GM19043 (cell line): ENCODE measurements at regions not wholly inside any gene's neighbourhood (a gene's known extent, or its start where the extent isn't known, plus 50 kb on each side); places are given as distances from the start of the nearest gene placed in this dataset.

Experiments
- ATAC-seq: cut with Tn5 transposase; IDR thresholded peaks from one replicate; pipeline ENCODE4 v1.9.1; 2021; ENCODE audit warnings: low read depth; ENCODE audit not compliant: unreplicated experiment

DNA sequence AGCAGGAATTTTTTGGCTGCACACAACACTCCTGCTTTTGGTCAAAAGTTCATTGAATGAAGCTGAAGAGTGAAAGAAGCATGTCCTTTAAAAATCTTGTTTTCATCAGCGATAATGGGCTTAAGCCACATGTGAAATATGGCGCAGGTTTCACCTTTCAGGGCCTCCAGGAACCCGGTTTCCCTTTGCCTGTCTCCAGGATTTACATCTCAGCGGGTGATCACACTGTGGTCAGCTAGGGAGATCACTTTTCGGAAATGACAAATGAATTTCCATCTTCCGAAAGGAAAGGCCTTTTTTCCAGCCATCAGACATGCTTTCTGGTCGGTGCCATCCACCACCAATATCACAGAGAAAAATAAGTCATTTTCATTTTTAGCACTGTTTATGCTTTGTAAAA, 727.1 kb upstream of the TBX3 start:
- ATAC-seq = no peak

DNA sequence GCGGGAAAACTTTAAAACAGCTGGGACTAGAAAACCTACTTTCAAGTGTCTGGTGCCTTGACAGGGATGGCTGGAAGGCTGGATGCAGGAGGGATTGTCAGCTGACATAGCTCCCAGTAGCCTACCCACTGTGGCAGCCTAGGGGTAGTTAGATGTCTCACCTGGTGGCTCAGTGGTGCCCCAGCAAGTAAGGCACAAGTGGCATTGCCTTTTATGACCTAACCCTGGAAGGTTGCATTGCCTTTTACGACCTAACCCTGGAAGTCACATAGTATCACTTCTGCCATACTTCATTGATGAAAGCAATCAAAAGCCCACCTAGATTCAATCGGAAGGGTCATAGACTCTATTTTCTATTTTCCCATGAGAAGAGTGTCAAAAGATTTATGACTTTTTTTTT, 724.7 kb upstream of the TBX3 start:
- no peak for ATAC-seq

DNA sequence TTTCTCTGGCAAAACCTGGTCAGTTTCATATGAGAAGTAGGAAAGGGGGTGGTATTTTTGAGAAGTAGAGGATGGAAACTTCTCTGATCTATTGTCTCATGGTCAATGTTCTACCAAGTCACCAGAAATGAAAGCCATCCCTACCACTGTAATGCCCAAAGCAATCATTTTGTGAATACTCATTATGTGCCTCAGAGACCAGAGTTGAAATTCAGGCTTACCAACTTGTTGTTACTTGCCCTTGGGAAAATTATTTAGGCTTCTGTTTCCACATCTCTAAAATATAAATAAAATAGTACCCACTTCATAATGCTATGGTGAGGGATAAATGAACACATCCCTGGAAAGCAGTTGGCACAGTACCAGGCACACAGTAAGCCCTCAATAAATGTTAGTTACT, 723.7 kb upstream of the TBX3 start:
- no peak for ATAC-seq

GRCh38 chr12:115407036-115407435, 723.1 kb upstream of the TBX3 start:
- no peak for ATAC-seq

GRCh38 chr12:115405471-115405860, 721.5 kb upstream of the TBX3 start:
- ATAC-seq = no peak

GRCh38 chr12:115404761-115405470, 720.9 kb upstream of the TBX3 start:
- ATAC-seq = no peak

- ATAC-seq = no peak
Measured at GRCh38 chr12:115403689-115404088, 719.7 kb upstream of the TBX3 start.

GRCh38 chr12:115403253-115403652, 719.3 kb upstream of the TBX3 start:
- no peak for ATAC-seq

- no peak for ATAC-seq
Measured at GRCh38 chr12:115402443-115403180, 718.6 kb upstream of the TBX3 start.

GRCh38 chr12:115401761-115402160, 717.8 kb upstream of the TBX3 start:
- no peak for ATAC-seq

DNA sequence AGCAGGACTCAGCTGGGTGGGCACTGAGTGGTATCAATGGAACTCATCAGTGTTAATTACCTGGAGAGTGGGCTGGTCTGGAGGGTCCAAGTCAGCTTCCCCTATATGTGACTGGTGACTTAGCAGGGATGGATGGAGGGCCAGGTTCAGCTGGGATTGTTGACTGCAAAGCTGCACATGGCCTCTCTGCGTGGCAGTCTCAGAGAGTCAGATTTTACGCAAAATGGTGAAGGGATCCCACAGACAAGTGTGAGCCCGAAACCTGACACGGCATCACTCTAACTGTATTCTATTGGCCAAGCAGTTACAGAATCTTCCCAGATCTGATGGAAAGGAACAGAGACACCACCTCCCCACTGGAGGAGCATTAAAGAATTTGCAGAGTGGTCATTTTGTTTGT, 716.0 kb upstream of the TBX3 start:
- no peak for ATAC-seq

GRCh38 chr12:115398311-115398781, 714.4 kb upstream of the TBX3 start:
- ATAC-seq = no peak

DNA sequence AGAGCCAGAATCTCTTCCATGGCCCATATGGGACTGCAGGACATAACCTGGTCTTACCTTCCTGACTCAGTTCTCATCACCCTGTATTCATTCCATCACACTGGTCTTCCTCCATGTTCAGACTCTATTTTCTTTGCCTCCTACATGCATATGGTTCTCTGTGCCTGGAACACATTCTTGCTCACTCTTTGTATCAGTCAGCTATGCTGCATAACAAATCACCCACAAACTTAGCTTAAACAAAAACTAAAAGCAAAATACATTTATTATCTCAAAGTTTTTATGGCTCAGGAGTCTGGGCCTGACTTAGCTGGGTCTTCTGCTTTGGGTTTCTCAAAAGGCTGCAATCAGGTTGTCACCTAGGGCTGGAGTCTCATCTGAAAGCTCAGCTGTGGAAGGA, 712.6 kb upstream of the TBX3 start:
- no peak for ATAC-seq

DNA sequence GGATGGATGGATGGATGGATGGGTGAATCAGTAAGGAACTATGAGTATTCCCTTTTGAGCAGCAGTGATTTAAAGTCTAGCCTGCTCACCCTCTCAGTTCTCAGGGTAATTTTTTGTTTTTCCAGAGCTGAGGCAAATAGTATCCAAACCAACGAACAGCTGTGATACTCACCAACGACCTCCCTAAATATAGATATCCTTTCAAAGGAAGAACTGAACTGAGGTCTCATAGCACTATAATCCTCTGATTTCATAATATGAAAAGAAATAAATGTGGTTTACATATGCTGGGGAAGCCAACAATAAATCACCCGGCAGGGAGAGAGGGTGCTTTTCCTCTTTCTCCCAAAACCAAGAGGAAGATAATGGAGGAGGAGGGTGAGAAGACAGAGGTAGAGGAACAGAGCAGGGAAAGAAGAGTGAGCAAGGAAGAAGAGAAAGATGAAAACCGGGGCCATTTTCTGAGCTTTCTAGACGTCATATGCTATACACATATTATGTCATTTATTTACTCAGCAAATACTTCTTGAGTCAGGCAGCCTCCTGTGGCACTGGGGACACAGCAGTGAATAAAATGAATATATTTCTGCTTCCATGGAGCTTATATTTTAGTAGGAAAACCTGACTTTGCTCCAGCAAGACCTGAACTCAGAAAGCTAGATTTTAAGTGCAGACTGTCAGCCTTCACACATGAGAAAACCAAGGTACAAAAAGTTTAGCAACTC, 710.7 kb upstream of the TBX3 start:
- no peak for ATAC-seq

GRCh38 chr12:115388139-115388538, 704.2 kb upstream of the TBX3 start:
- ATAC-seq = no peak

DNA sequence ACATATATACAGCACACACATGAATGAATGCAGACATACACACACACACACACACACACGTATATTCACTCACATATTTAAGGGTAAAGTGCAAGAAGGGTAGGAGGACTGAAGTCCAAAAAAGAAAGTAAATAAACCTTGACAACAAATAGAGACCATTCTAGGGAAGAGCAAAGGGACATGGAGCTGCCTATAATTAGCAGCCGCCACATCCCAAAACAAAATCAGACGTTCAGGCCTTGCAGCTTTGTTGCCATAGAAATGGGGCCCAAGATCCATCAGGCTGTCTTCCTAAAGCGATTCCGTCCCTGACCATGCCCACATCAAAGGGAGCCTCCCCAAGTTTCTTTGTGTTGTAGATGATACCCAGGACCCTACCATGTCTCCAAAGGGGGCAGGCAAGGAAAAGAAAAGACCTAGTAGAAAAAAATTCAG, 703.5 kb upstream of the TBX3 start:
- no peak for ATAC-seq

DNA sequence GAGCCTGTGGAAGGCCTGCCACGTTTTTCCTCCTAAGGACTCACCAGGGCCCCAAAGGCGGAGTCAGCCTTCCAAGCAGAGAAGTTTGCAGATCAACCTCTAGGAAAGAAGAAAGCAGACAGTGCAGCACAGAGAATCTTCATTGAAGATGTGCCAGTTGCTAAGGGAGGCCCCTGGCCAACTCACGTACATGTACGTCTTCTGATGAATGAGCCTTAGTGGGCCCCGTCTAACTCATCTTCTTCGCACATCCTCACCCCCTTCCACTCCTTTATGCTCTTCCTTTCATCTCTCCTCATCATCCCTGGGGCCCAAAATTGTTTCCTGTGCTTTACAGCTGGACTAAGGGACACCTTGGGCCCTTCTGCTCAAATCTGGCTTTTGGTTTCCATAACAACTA, 703.0 kb upstream of the TBX3 start:
- ATAC-seq = no peak

- no peak for ATAC-seq
Measured at GRCh38 chr12:115385141-115385540, 701.2 kb upstream of the TBX3 start.

DNA sequence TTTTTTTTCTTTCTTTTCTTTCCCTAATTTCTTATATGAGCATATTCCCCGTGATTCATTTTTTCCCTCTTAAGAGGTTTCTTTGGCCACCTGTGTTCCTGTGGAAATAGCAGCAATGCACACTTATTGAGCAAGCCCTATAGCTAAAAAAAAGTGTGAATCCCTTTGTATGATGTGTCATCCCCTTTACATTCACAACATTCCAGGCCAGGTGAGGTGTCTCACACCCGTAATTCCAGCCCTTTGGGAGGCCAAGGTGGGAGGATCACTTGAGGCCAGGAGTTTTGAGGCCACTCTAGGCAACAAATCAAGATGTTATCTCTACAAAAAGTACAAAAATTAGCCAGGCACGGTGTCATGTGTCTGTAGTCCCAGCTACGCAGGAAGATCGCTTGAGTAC, 700.4 kb upstream of the TBX3 start:
- no peak for ATAC-seq

DNA sequence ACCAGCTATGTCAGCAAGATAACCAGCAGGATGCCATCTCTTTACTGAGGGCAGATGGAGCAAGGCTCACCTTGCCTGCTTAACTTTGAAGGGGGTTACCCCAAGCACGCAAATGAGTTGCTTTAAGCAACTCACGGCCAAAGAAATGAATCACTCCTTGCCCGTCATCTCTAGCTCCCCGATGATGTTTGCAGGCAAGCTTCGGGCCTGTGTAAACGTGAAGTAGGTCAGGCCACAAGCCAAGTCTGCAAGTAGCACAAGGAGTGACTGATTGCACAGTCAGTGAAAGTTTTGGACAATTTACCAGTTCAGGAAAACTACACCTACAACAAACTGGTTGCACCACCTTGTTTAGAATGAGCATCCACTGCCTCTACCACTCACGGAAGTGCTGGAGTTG, 699.7 kb upstream of the TBX3 start:
- no peak for ATAC-seq

- ATAC-seq = no peak
Measured at GRCh38 chr12:115382681-115383080, 698.7 kb upstream of the TBX3 start.
